Fibroblast of lung (primary cell): ENCODE measurements at regions not wholly inside any gene's neighbourhood (a gene's known extent, or its start where the extent isn't known, plus 50 kb on each side); places are given as distances from the start of the nearest gene placed in this dataset.

ENCODE experiments used
- DNase-seq, 2 donors: peaks; one replicate each; pipeline versions ENCODE4 v3.0.0 to v3.0.0-alpha.2; 2010; ENCODE audit warnings: low read depth in 2 of 2
- H2AFZ ChIP-seq: 2 replicates; pipeline ENCODE4 v1.5.1; 2012; ENCODE audit warnings: low read length, control low read depth, inconsistent platforms
- H3K27ac ChIP-seq: 2 replicates; pipeline ENCODE4 v1.5.1; 2011; ENCODE audit warnings: low read length, control low read depth; ENCODE audit not compliant: insufficient read depth
- H3K27me3 ChIP-seq: 2 replicates; pipeline ENCODE4 v1.5.1; 2011; ENCODE audit warnings: mild to moderate bottlenecking, low read length; ENCODE audit not compliant: control insufficient read depth, insufficient read depth
- H3K36me3 ChIP-seq: 2 replicates; pipeline ENCODE4 v1.5.1; 2011; ENCODE audit warnings: low read length; ENCODE audit not compliant: control insufficient read depth, insufficient read depth
- H3K4me1 ChIP-seq: 2 replicates; pipeline ENCODE4 v1.5.1; 2011; ENCODE audit warnings: low read length; ENCODE audit not compliant: control insufficient read depth, insufficient read depth; ENCODE audit errors: extremely low read depth
- H3K4me2 ChIP-seq: 2 replicates; pipeline ENCODE4 v1.5.1; 2011; ENCODE audit warnings: low read length, control low read depth; ENCODE audit not compliant: insufficient read depth; ENCODE audit errors: extremely low read depth
- H3K4me3 ChIP-seq, 4 experiments: fragments of 200-600 bp in 1 of 4; sonication (generic) in 1 of 4; replicated peaks in 1 of 4; 2 replicates each; pipeline ENCODE4 v1.5.1; 2011 to 2016; ENCODE audit warnings: low read length in 4 of 4, low read depth in 3 of 4, mild to moderate bottlenecking in 3 of 4, control low read depth in 2 of 4, inconsistent platforms in 1 of 4, mixed read lengths in 1 of 4; ENCODE audit not compliant: insufficient read depth in 1 of 4; ENCODE audit errors: control extremely low read depth in 1 of 4
- H3K79me2 ChIP-seq: 2 replicates; pipeline ENCODE4 v1.5.1; 2012; ENCODE audit warnings: mild to moderate bottlenecking, low read length, inconsistent platforms; ENCODE audit not compliant: control insufficient read depth, insufficient read depth
- H3K9ac ChIP-seq: 2 replicates; pipeline ENCODE4 v1.5.1; 2011; ENCODE audit warnings: mild to moderate bottlenecking, low read length, control low read depth; ENCODE audit not compliant: insufficient read depth
- H3K9me3 ChIP-seq: 2 replicates; pipeline ENCODE4 v1.5.1; 2012; ENCODE audit warnings: low read depth, low read length; ENCODE audit not compliant: control insufficient read depth, insufficient read depth
- H4K20me1 ChIP-seq: 2 replicates; pipeline ENCODE4 v1.5.1; 2011; ENCODE audit warnings: low read length; ENCODE audit not compliant: control insufficient read depth, insufficient read depth; ENCODE audit errors: extremely low read depth
- CTCF ChIP-seq, 2 donors: IDR thresholded peaks in 1 of 2; conservative IDR thresholded peaks in 1 of 2; 1 replicate in 1 of 2; 2 replicates in 1 of 2; pipeline ENCODE4 v1.5.1; 2011 to 2012; ENCODE audit warnings: low read length in 2 of 2, control low read depth in 1 of 2, inconsistent platforms in 1 of 2, low read depth in 1 of 2, mild to moderate bottlenecking in 1 of 2
- EZH2 ChIP-seq: IDR thresholded peaks from 2 replicates; pipeline ENCODE4 v1.5.1; 2012; ENCODE audit warnings: low read length, control low read depth, mild to moderate bottlenecking; ENCODE audit errors: missing control alignments

GRCh38 chr4:1572010-1572385, 112.1 kb downstream of the FAM53A start:
- no peaks in the 10 kb centered on the region for H3K4me1 ChIP-seq
- H3K4me3 ChIP-seq = no peak overlapping the region
- TF ChIP-seq CTCF (conservative IDR thresholded peaks at IDR 0.05 in 1 of 2, IDR thresholded peaks at IDR 0.05 in 1 of 2; ENCODE audit: low read depth in 1 of 2, low read length in 2 of 2) (no peak), EZH2 (no peak)
- H3K79me2 ChIP-seq = no peaks in the 10 kb centered on the region
- no peaks in the 10 kb centered on the region for H4K20me1 ChIP-seq
- no peaks in the 10 kb centered on the region for H3K27me3 ChIP-seq
- no peak for DNase-seq
- H3K9me3 ChIP-seq = no peaks in the 10 kb centered on the region
- no peak overlapping the region for H2AFZ ChIP-seq
- no peaks in the 10 kb centered on the region for H3K36me3 ChIP-seq
- H3K9ac ChIP-seq = no peak overlapping the region
- no peak overlapping the region for H3K4me2 ChIP-seq
- H3K27ac ChIP-seq = no peak overlapping the region

- no peaks in the 10 kb centered on the region for H3K79me2 ChIP-seq
- no peaks in the 10 kb centered on the region for H3K9me3 ChIP-seq
- no peak overlapping the region for H3K4me2 ChIP-seq
- no peak for DNase-seq
- H3K4me3 ChIP-seq = no peak overlapping the region
- no peaks in the 10 kb centered on the region for H3K4me1 ChIP-seq
- TF ChIP-seq CTCF (conservative IDR thresholded peaks at IDR 0.05 in 1 of 2, IDR thresholded peaks at IDR 0.05 in 1 of 2; ENCODE audit: low read depth in 1 of 2, low read length in 2 of 2) (no peak), EZH2 (no peak)
- H3K9ac ChIP-seq = no peak overlapping the region
- H3K36me3 ChIP-seq = no peaks in the 10 kb centered on the region
- H4K20me1 ChIP-seq = no peaks in the 10 kb centered on the region
- no peak overlapping the region for H3K27ac ChIP-seq
- H3K27me3 ChIP-seq = no peaks in the 10 kb centered on the region
- no peak overlapping the region for H2AFZ ChIP-seq
These were observed 112.7 kb downstream of the FAM53A start for GRCh38 chr4:1571165-1572009.

- Histone ChIP-seq H3K36me3 (no peaks in the 10 kb centered on the region), H3K27ac (no peak overlapping the region), H3K9ac (no peak overlapping the region), H3K79me2 (no peaks in the 10 kb centered on the region), H3K9me3 (no peaks in the 10 kb centered on the region), H4K20me1 (no peaks in the 10 kb centered on the region), H3K27me3 (no peaks in the 10 kb centered on the region), H2AFZ (no peak overlapping the region), H3K4me1 (no peaks in the 10 kb centered on the region), H3K4me2 (no peak overlapping the region), H3K4me3 (no peak overlapping the region)
- TF ChIP-seq EZH2 (no peak), CTCF (conservative IDR thresholded peaks at IDR 0.05 in 1 of 2, IDR thresholded peaks at IDR 0.05 in 1 of 2; ENCODE audit: low read depth in 1 of 2, low read length in 2 of 2) (no peak)
- no peak for DNase-seq
These were observed 113.6 kb downstream of the FAM53A start for GRCh38 chr4:1570291-1571164.
